Fibroblast of villous mesenchyme (primary cell): ENCODE measurements at regions not wholly inside any gene's neighbourhood (a gene's known extent, or its start where the extent isn't known, plus 50 kb on each side); places are given as distances from the start of the nearest gene placed in this dataset.

Source experiments
- DNase-seq: peaks from one replicate; pipeline ENCODE4 v3.0.0-alpha.2; 2010; ENCODE audit warnings: low read depth
- H3K4me3 ChIP-seq: 2 replicates; pipeline ENCODE4 v1.5.1; 2011; ENCODE audit warnings: low read depth, mild to moderate bottlenecking, low read length
- CTCF ChIP-seq: IDR thresholded peaks from 2 replicates; pipeline ENCODE4 v1.5.1; 2012; ENCODE audit warnings: low read depth, mild to moderate bottlenecking, low read length; ENCODE audit not compliant: insufficient read depth

GRCh38 chr5:63831381-63831780 is 130.9 kb downstream of the HTR1A start:
- no peak for DNase-seq
- H3K4me3 ChIP-seq, result no peak overlapping the region
- no peak for TF ChIP-seq CTCF

- DNase-seq, result no peak
- no peak for TF ChIP-seq CTCF
- no peak overlapping the region for H3K4me3 ChIP-seq
These were observed 136.3 kb downstream of the HTR1A start for GRCh38 chr5:63825984-63826383.

- no peak overlapping the region for H3K4me3 ChIP-seq
- no peak for TF ChIP-seq CTCF
- DNase-seq, result no peak
These were observed 138.7 kb downstream of the HTR1A start for GRCh38 chr5:63823583-63823982.

GRCh38 chr5:63822614-63823013 is 139.6 kb downstream of the HTR1A start:
- H3K4me3 ChIP-seq, result no peak overlapping the region
- peak; percentile 12 for DNase-seq
- no peak for TF ChIP-seq CTCF

GRCh38 chr5:63820577-63820976 is 141.7 kb downstream of the HTR1A start:
- DNase-seq, result no peak
- TF ChIP-seq CTCF, result no peak
- H3K4me3 ChIP-seq, result no peak overlapping the region

- TF ChIP-seq CTCF, result no peak
These were observed 149.6 kb downstream of the HTR1A start for GRCh38 chr5:63812693-63813092.

GRCh38 chr5:63811961-63812360 is 150.3 kb downstream of the HTR1A start:
- no peak for DNase-seq
- TF ChIP-seq CTCF, result no peak
- no peak overlapping the region for H3K4me3 ChIP-seq

More at GRCh38 chr5:63812693-63813092, 149.6 kb downstream of the HTR1A start:
- H3K4me3 ChIP-seq, result no peak overlapping the region
- no peak for DNase-seq
